Fibroblast of skin of left biceps (primary cell): ENCODE measurements at regions not wholly inside any gene's neighbourhood (a gene's known extent, or its start where the extent isn't known, plus 50 kb on each side); places are given as distances from the start of the nearest gene placed in this dataset.
"Not testable (repeated sequence)": the region's sequence is repeated elsewhere in the genome, so short reads cannot be mapped to it uniquely, and the experiment has no call there.

Source experiments
- DNase-seq, 2 experiments: peaks; one replicate each; pipeline ENCODE4 v3.0.0-alpha.2; 2013; ENCODE audit warnings: low read depth in 2 of 2

DNA sequence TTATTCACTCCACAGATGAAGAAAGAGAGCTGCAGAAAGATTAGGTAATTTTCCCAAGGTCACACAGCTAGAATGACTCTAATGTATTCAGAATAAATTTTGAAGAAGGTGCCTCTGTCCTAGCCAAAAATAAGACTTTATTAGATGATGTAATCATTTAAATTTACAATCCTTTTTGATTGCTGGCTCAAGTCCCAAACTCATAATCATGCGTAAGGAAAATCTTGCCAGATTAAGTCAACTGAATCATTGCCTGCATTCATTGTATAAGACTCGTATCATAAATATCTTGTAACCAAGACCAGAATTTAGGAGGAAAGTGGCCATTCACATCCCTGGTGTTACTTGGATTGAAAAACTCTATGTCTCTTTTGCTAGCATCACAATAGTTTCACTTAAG lies 53.1 kb upstream of the STK39 start:
- DNase-seq, result peak in 1 of 2 experiments; percentile 5

DNA sequence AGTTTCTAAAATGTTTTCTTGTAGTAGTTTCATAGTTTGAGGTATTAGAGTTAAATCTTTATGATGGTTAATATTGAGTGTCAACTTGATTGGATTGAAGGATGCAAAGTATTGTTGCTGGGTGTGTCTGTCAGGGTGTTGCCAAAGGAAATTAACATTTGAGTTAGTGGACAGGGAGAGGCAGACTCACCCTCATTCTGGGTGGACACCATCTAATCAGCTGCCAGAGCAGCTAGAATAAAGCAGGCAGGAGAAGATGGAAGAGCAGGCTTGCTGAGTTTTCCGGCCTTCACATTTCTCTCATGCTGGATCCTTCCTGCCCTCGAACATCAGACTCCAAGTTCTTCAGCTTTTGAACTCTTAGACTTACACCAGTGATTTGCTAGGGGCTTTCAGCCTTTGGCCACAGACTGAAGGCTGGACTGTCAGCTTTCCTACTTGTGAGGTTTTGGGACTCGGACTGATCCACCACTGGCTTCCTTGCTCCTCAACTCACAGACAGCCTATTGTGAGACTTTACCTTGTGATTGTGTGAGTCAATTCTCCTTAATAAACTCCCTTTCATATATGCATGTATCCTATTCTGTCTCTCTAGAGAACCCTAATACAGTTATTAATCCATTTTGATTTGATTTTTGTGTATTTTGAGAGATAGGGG lies 56.8 kb upstream of the STK39 start:
- DNase-seq, result no peak

DNA sequence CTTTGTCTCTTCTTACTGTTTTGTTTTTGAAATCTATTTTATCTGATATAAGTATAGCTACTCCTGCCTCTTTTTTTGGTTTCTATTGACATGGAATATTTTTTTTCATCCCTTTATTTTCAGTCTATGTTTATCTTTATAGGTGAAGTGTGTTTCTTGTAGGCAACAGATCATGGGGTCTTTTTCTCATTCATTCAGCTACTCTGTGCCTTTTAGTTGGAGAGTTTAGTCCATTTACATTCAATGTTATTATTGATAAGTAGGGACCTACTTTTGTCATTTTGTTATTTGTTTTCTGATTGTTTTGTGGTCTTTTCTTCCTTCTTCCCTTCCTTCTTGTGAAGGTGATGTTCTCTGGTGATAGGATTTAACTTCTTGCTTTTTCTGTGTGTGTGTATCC lies 60.0 kb upstream of the STK39 start:
- no peak for DNase-seq

DNA sequence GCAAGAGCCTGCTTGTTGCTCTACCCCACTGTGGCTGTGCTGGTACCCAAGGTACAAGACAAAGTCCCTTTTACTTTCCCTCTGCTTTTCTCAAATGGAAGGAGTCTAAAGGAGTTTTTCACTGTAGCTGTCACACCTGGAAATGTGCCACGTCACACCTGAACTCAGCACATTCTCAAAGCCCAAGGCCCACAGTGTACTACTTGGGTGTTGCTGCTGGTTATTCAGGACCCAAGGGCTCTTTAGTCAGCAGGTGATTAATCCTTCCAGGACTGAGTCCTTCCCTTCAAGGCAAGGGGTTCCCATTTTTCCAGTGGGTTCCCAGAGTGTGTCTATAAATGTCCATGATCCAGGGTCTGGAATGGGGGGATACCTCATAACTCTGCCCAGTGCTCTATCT lies 63.2 kb upstream of the STK39 start:
- no peak for DNase-seq

DNA sequence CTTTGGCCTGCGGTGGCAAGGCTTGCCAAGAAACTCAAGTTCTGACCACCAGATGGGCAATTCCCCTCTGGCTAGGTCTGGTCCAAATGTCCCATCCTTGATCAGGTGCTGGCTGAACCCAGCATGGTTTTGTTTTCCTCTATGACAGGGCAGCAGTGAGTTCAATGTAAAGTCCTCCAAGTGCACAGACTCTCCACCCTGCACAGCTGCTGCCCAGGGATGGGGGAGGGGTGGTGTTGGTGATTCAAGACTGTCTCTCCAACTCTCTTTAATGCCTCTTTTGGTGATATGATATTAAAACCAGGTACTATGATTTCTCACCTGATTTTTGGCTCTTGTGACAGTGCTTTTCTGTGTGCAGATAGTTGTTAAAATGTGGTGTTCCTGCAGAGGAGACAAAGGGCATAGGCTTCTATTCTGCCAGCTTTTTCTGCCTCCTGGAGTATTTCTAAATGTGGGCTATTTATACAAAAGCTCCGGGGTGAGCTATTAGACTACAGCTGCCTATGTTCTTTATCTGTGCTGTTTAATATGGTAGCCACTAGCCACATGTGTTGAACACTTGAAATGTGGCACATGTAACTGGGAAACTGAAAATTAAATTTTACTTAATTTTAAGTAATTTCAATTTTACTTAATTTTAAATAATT lies 64.0 kb upstream of the STK39 start:
- no peak for DNase-seq

DNA sequence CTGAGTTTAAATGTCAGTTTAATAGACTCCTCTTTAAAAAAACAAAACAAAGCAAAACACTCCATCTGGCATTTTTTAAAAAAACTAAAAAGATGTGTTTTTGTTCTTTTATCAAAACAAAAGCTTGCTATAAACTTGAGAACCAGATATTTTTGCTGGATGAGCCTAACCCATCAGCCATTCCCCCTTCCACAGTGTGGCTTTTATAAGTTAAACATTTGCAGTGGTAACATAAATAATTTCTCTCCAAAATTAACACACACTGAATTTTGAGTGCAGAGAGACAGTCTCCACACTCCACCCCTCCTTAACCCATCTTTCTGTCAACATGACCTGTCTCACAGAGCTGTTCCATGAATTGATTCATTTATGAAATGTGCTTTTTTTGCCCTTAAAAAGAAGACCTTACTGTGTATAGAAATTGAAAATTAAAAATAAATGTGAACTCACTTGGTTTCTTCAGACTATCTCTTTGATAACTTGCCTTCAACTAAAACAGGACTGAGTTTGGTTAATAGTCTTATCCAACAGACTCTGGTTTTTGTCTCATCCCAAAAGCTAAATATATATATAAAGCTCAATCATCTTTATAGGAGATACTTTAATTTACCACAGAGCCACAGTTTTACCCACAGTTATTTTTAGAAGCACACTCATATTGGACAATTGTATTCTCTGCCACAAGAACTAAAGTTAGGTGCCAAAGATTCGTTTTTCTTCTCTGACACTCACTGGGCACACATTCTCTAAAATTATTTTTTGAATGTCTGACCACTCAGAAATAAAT lies 64.8 kb upstream of the STK39 start:
- no peak for DNase-seq

DNA sequence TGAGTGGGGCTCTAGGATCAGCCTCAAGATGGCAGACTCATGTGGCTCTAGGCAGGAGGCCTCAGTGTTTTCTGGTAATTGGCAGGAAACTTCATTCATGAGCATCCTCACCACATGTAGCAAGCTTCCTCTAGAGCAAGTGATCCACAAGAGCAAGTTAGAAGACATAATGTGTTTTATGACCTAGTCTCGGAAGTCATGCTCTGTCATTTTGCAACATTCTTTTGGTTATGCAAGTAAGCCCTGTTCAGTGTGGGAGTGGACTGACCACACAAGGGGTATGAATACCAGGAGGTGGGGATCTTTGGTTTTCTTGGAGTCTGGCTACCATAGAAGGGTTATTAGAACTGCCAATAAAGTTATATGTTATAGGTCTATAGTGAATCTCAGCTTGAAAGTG lies 66.8 kb upstream of the STK39 start:
- no peak for DNase-seq

DNA sequence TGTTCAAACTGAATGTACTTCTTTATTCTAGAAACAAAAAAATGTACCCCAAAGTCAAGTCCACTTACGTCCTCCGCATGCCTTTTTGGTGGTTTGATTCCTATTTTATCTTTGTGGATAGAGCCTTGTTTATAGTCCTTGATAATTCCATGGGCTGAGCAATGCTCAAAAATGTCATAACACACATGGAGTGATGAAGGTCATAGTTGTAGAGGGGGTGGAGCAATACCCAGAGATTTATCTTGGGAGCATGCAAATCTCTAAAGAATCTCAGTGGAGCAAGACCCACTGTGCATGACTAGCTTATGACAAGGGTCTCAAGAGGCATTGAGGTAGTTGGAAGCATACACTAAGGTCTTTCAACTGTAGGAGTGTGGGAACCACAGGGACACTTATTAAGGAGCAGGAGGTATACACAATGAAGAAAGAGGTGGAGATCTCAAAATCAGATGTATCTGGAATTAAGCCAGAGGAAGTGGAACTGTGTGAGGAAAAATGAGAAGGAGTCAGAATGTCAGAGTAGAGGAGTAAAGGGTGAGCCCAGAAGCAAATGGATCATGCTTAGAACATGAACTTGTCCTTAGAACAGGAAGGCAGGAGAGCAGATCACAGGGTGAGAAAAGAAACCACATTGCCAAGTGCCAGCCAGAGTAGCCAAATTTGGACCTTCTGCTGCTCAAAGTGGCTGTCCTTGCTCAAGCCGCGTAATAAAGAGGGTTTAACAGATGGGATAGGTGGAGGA lies 68.1 kb upstream of the STK39 start:
- no peak for DNase-seq

DNA sequence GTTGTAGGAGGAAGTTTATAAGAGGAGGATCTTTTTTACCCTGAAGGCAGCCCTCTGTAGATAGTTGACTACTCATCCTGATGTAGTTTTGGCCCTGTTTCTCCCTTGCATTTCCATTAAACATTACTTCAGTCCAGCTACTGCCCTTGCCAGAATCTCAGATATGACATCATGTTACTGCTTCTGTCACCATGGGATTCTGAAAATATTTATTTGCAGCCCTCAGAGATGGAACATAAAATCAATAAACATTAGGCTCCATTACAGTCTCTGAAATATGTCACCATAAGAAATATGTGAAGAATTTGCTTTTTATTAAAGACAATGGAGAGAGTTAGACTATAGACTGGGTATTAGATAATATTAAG lies 68.7 kb upstream of the STK39 start:
- no peak for DNase-seq

DNA sequence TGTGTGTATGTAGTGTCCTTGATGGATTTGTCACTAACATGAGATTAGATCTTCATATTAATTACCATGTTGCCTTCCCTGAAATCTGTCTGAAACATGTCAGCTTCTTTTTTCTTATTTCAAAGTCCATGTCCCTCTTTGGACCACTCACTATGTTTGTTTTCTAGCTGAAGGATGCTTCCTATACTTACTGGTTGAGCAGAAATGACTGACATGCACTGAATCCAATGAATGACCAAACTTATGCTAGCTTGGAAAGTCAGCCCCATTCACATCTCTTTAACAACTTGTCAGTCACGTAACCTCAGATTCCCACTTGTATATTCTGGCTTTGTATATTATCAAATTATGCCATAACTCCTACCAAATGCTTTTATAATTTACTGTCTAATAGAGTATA lies 69.9 kb upstream of the STK39 start:
- no peak for DNase-seq

DNA sequence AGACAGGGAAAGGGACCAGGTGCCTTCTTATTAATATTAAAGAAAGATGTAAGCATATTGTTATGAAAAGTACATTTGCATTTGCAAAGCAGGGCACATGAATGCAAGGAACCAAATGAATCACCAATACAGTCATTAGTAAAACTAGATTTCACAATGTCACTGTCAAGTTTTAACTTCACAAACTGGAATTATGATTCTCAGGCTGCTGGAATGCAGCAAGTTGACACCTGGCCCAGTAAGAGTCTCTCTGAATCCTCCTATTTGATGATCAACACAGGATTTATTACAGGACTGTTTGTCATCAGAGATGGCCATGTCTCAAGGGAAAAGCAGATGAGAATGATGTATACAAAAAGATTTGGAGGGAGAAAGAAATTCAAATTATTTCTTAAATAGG lies 72.9 kb upstream of the STK39 start:
- DNase-seq, result no peak

DNA sequence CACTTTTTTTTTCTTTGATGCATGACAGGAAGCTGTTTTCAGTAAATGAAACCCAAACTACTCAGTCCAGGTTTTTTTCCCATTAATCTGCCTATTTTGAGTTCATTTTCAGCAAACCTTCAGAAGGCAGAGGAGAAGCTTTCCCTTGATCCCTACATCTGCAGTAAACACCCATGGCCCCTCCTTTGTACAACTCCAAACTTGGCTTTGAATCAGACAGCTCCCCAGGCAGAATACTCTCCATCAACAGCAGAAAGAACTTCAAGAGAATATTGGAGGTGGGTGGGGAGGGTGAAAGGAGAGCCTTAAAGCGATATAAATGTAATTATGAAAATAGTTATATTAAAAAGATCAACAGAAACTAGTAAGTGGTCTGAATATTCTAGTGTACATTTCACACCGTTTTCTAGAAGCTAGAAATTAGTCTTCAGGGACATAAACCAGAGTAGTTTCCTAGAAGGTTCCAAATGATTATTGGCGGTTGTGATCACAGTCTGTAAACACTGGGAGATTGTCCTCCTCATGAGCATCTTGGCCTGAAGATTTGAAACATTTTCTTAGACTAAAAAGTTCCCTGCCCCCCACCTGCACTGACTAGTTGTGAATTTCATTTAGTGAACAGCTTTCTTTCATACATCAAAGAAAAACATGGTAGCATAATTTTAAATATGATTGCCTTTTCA lies 75.1 kb upstream of the STK39 start:
- no peak for DNase-seq

DNA sequence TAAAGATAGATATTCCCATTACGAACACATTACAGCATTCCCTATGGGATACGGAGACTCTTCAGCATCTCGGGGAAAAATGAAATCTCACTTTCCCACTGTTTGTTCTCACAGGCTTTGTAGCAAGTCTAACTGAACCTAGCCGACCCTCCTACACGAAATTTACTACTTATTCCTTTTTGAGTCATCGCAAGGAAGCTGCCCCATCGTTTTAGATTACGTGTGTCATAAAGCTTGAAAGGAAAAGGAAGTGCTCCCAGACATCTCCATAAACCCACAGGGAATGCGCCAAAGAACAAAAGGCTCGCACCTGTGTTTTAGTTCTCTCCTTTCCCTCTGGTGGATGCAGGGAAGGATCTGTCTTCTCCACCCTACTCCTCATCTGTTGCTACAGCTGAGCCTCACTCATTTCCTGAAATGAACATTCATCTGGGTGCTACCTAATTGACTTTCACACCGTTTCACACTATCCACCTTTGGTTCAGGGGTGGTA lies 76.2 kb upstream of the STK39 start:
- no peak for DNase-seq

DNA sequence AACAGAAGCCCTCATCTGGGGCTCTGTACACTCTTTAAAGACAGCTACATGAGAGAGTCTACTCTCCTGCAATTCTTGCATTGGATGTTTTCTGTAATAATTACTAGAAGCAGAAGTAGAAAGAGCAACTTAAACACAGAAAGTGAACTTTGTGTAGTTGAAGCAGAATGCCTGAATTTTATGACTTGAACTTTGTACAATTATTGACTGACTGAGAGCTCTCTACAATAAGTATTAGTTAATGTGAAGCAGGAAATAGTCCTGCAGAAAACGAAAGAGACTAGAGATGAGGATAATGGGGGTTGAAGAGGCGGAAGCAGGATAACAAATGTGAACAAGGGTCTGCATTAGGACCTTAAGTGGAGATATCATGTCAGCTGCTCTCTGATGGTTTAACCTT lies 79.2 kb upstream of the STK39 start:
- no peak for DNase-seq

DNA sequence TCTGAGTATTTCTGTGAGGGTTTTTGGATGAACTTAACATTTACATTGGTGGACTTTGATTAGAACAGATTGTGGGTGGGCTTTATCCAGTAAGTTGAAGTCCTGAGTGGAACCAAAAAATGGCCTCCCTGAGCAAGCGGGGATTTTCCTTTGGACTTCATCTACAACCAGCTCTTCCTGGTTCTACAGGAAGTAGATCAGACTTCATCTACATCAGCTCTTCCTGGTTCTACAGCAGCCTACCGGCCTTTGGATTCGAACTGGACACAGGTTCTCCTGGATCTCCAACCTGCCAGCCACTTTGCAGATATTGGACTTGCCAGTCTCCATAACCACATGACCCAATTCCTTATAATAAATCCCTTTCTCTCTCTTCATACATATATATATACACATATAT lies 79.9 kb upstream of the STK39 start:
- no peak for DNase-seq

DNA sequence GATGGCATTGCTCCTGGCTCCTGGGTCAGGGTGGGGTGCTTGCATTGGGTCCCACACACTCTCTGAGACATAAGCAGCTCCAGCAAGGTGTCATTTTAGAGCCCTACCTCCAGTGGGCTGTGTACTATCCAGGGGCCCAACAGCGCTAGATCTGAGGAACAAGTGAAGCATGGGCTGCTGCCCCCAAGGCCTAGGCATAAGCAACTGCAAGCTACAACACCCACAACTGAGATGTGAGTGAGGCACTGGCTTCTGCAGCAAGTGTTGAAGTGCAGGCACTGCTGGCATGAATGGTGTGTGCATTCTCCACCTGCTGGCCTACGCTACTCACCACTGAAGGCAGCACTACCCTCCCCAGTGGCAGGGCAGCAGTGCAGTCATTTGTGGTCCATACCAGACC lies 81.0 kb upstream of the STK39 start:
- no peak for DNase-seq

DNA sequence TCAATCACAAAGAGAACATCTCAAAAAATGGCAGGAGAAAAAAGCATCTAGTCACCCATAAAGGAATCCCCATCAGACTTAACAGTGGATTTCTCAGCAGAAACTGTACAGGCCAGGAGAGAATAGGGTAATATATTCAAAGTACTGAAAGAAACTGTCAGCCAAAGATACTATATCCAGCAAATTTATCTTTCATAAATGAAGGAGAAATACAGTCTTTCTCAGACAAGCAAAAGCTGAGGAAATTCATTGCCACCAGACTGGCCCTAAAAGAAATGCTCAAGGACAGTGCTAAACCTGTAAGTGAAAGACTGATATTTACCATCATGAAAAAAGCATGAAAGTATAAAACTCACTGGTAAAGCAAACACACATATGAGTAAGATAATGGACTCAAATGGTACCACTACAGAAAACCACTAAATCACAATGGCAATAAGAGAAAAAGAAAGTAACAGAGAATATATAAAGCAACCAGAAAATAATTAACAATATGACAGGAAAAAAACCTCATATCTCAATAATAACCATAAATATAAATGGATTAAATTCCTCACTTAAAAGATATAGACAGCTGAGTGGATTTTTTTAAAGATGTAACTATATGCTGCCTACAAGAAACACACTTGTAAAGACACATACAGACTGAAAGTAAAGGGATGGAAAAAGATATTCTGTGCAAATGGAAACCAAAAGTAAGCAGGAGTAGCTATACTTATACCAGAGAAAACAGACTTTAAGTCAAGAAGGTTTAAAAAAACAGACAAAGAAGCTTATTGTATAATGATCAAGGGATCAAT lies 83.4 kb upstream of the STK39 start:
- no peak for DNase-seq

DNA sequence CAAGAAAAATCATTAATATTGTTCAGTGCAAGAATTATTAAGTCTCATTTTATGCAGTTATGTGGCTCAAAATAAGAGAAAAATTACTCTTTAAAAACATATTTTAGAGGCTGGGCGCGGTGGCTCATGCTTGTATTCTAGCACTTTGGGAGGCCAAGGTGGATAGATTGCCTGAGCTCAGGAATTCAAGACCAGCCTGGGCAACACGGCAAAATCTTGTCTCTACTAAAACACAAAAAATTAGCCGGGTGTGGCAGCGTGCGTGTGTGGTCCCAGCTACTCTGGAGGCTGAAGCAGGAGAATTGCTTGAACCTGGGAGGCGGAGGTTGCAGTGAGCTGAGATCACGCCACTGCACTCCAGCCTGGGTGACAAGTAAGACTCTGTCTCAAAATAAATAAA lies 87.9 kb upstream of the STK39 start:
- not testable (repeated sequence) for DNase-seq

DNA sequence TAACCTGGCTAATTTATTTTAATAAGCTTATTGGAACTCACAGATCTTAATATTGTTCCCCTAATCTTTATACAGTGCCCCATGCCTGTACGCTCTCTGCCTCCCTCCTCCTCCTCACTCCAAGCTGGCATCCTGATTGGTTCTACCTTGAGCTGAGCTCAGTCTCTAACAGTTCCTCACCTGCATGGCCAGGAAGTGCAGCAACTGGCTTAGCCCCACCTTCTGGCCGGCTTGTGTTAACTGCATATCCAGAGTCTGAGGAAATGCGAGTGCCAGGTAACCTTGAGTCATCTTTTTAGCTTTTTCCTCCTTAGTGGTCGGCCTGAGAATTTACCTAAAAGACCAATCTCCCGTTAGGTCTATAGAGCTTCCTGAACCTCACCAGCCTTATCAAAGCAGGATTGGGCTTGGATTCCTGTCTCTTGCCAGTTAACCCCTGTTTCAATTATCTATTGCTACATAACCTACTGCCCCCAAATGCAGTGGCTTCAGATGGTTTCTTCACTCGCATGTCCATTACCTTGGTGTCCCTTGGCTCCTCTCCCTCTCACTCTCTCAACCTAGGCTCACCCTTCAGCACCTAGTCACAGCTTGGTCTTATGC lies 89.5 kb upstream of the STK39 start:
- DNase-seq, result no peak

DNA sequence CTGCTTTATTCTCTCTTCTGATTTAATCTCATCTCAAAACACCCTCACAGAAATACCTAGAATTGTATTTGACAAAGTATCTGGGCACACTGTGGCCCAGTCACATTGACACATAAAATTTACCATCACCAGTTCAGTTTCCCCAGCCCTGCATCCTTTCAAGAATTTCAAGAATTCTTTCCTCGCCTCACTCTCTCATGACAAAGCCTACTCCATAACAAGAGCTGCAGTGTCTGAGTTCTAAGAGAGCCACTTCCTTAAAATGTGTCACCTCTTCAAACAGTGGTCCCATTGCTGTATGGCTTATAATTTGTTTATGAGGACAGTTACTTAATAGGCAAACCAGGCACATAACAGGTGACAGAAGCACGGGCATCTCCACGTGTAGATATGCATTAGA lies 90.9 kb upstream of the STK39 start:
- no peak for DNase-seq
